HEK293 (cell line): ENCODE measurements at regions not wholly inside any gene's neighbourhood (a gene's known extent, or its start where the extent isn't known, plus 50 kb on each side); places are given as distances from the start of the nearest gene placed in this dataset.

Experiments
- CTCF ChIA-PET: fragments of 350-600 bp; formaldehyde crosslinking; extraction: SDS; loops from one replicate; lab custom pipeline; 2021; ENCODE audit warnings: antibody characterized with exemption; lab: Yijun Ruan, JAX
- POLR2A ChIA-PET: fragments of 300-600 bp; formaldehyde crosslinking; extraction: SDS; loops from one replicate; lab custom pipeline; 2020; ENCODE audit warnings: antibody characterized with exemption, inconsistent platforms; lab: Yijun Ruan, JAX
- H3K27ac ChIP-seq: fragments of 200-500 bp; sonication (Bioruptor generic); 2 replicates; pipeline ENCODE4 v1.5.1; 2014; ENCODE audit warnings: low read depth, low read length, control low read depth, inconsistent platforms; ENCODE audit errors: extremely low read depth
- H3K36me3 ChIP-seq, 2 experiments: fragments of 200-500 bp in 1 of 2; sonication (Bioruptor generic) in 1 of 2; 1 replicate in 1 of 2; 2 replicates in 1 of 2; pipeline ENCODE4 v1.5.1; 2014 to 2017; ENCODE audit warnings: inconsistent platforms in 2 of 2, low read length in 2 of 2; ENCODE audit not compliant: control insufficient read depth in 2 of 2, insufficient read depth in 1 of 2
- H3K4me1 ChIP-seq: fragments of 200-500 bp; sonication (Bioruptor generic); 2 replicates; pipeline ENCODE4 v1.5.1; 2014; ENCODE audit warnings: mild to moderate bottlenecking, low read length, inconsistent platforms; ENCODE audit not compliant: control insufficient read depth, insufficient read depth
- H3K4me3 ChIP-seq: 2 replicates; pipeline ENCODE4 v1.5.1; 2011; ENCODE audit warnings: low read depth, mild to moderate bottlenecking, control low read depth, low read length, moderate library complexity
- H3K9me3 ChIP-seq: fragments of 200-500 bp; sonication (Bioruptor generic); 2 replicates; pipeline ENCODE4 v1.5.1; 2014; ENCODE audit warnings: low read depth, low read length, inconsistent platforms; ENCODE audit not compliant: control insufficient read depth, insufficient read depth
- ELK4 ChIP-seq: IDR thresholded peaks from 2 replicates; pipeline ENCODE4 v1.6.1; 2011; ENCODE audit warnings: mild to moderate bottlenecking, low read depth, low read length, borderline replicate concordance
- HOXD13 ChIP-seq: sonication (generic); formaldehyde crosslinking; IDR thresholded peaks from 2 replicates; pipeline ENCODE4 v1.8.0; 2022; ENCODE audit warnings: missing genetic modification reagents, borderline replicate concordance
- MYNN ChIP-seq: fragments of 450-650 bp; formaldehyde crosslinking; IDR thresholded peaks from 2 replicates; pipeline ENCODE4 v1.5.1; 2016; ENCODE audit warnings: missing biosample characterization, missing genetic modification characterization, borderline replicate concordance
- PRDM1 ChIP-seq: fragments of 450-650 bp; formaldehyde crosslinking; IDR thresholded peaks from 2 replicates; pipeline ENCODE4; 2016; ENCODE audit warnings: missing biosample characterization, missing genetic modification characterization
- PRDM2 ChIP-seq: fragments of 450-650 bp; formaldehyde crosslinking; IDR thresholded peaks from 2 replicates; pipeline ENCODE4 v1.5.1; 2016; ENCODE audit warnings: missing biosample characterization, missing genetic modification characterization, borderline replicate concordance
- SP2 ChIP-seq: fragments of 450-650 bp; formaldehyde crosslinking; IDR thresholded peaks from 2 replicates; pipeline ENCODE4 v1.5.1; 2016; ENCODE audit warnings: missing biosample characterization, missing genetic modification characterization
- WT1 ChIP-seq: fragments of 450-650 bp; formaldehyde crosslinking; IDR thresholded peaks from 2 replicates; pipeline ENCODE4 v1.5.1; 2016; ENCODE audit warnings: missing biosample characterization, missing genetic modification characterization
- ZBTB48 ChIP-seq: fragments of 450-650 bp; formaldehyde crosslinking; IDR thresholded peaks from 2 replicates; pipeline ENCODE4 v1.5.1; 2016; ENCODE audit warnings: missing biosample characterization, missing genetic modification characterization
- ZFHX2 ChIP-seq: fragments of 450-650 bp; formaldehyde crosslinking; conservative IDR thresholded peaks from 2 replicates; pipeline ENCODE4 v1.5.1; 2016; ENCODE audit warnings: missing biosample characterization, missing genetic modification characterization
- ZNF132 ChIP-seq: fragments of 450-650 bp; formaldehyde crosslinking; IDR thresholded peaks from 2 replicates; pipeline ENCODE4 v1.5.1; 2017; ENCODE audit warnings: missing biosample characterization, missing genetic modification characterization, borderline replicate concordance
- ZNF19 ChIP-seq: fragments of 450-650 bp; formaldehyde crosslinking; IDR thresholded peaks from 2 replicates; pipeline ENCODE4; 2016; ENCODE audit warnings: missing biosample characterization, missing genetic modification characterization, low read depth
- ZNF266 ChIP-seq: fragments of 450-650 bp; formaldehyde crosslinking; IDR thresholded peaks from 2 replicates; pipeline ENCODE4 v1.5.1; 2016; ENCODE audit warnings: missing biosample characterization, missing genetic modification characterization, low read depth
- ZNF311 ChIP-seq: fragments of 450-650 bp; formaldehyde crosslinking; IDR thresholded peaks from 2 replicates; pipeline ENCODE4 v1.5.1; 2017; ENCODE audit warnings: missing biosample characterization, missing genetic modification characterization, borderline replicate concordance
- ZNF350 ChIP-seq: fragments of 450-650 bp; formaldehyde crosslinking; IDR thresholded peaks from 2 replicates; pipeline ENCODE4 v1.5.0; 2017; ENCODE audit warnings: missing biosample characterization, mild to moderate bottlenecking, missing genetic modification characterization
- ZNF37A ChIP-seq: fragments of 450-650 bp; IDR thresholded peaks from 2 replicates; pipeline ENCODE4 v1.5.1; 2018; ENCODE audit warnings: missing biosample characterization, missing genetic modification characterization
- ZNF510 ChIP-seq: fragments of 450-650 bp; formaldehyde crosslinking; IDR thresholded peaks from 2 replicates; pipeline ENCODE4 v1.5.1; 2018; ENCODE audit warnings: mild to moderate bottlenecking, missing genetic modification characterization, missing biosample characterization; ENCODE audit not compliant: insufficient replicate concordance
- ZNF514 ChIP-seq: fragments of 450-650 bp; formaldehyde crosslinking; IDR thresholded peaks from 2 replicates; pipeline ENCODE4 v1.5.1; 2016; ENCODE audit warnings: missing biosample characterization, missing genetic modification characterization
- ZNF585B ChIP-seq: fragments of 450-650 bp; formaldehyde crosslinking; IDR thresholded peaks from 2 replicates; pipeline ENCODE4 v1.5.1; 2016; ENCODE audit warnings: missing biosample characterization, missing genetic modification characterization
- ZNF624 ChIP-seq: fragments of 450-650 bp; formaldehyde crosslinking; IDR thresholded peaks from 2 replicates; pipeline ENCODE4 v1.5.1; 2017; ENCODE audit warnings: missing biosample characterization, missing genetic modification characterization
- ZNF837 ChIP-seq: fragments of 450-650 bp; formaldehyde crosslinking; IDR thresholded peaks from 2 replicates; pipeline ENCODE4 v1.5.1; 2016; ENCODE audit warnings: missing biosample characterization, missing genetic modification characterization
- ZNF843 ChIP-seq: fragments of 450-650 bp; formaldehyde crosslinking; IDR thresholded peaks from 2 replicates; pipeline ENCODE4 v1.5.1; 2016; ENCODE audit warnings: missing biosample characterization, missing genetic modification characterization
- TF ChIP-seq, protein P1 (sequence below): fragments of 450-650 bp; IDR thresholded peaks from 2 replicates; pipeline ENCODE4 v1.5.1; 2018; ENCODE audit warnings: missing biosample characterization, mild to moderate bottlenecking, missing genetic modification characterization

DNA sequence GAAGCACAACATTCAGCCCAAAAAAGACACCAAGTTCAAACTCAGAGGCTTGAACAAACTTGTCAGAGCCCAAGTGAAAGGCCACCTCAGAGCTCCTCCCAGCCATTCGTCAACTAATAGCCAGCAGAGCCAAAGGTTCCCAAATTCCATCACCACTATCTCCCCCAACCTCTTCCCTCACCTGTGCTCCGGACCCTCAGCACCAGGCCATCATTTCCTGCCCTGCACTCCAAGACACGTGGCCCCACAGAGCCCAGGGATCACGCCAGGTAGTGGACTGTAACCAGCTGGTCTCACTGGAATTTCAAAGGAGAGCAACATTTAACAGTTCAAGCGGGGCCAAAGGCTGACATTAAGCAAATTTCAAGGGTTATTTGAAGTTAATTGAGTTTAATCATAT, 245.2 kb upstream of the IGF1R start (continued):
- TF ChIP-seq PRDM2 (tag by site-specific recombination) (no peak), WT1 (tag by site-specific recombination) (no peak), MYNN (no peak), ZNF585B (tag by site-specific recombination) (no peak), ZNF350 (no peak), SP2 (tag by site-specific recombination) (no peak), ZNF311 (no peak), PRDM1 (tag by site-specific recombination) (no peak), ELK4 (no peak), ZNF266 (tag by site-specific recombination) (no peak), ZNF19 (tag by site-specific recombination) (no peak), ZNF837 (tag by site-specific recombination) (no peak)
- TF ChIP-seq, all 188 proteins: peak for 0

DNA sequence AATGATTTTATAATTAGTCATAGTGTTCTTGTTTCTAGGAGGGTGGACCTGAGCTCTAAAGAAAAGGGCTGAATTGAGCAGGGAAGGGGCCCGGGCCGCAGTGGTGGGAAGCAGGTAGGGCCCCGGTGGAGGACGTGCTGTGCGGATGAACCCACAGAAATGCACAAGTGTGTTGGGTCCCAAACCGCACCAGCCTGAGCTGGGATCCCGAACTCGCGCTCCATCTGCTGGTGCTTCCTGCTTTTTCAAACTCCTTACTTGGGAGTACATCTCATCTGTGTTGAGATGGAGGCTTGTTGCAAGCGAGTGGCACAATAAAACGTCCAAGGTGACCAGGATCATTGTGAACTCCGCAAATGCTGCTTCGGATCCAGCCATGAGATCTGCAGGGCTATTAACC, 244.8 kb upstream of the IGF1R start:
- CTCF ChIA-PET, result interaction anchor here (0.6 kb wide), 1 partner anchor 25 kb away, joined by 4 read pairs; no protein-coding TSS in a partner anchor
- TF ChIP-seq ZNF132 (tag by site-specific recombination) (no peak), ZBTB48 (tag by site-specific recombination) (no peak), ZNF510 (tag by site-specific recombination) (no peak), ZNF843 (no peak), ZNF624 (tag by site-specific recombination) (no peak), ZNF37A (no peak), HOXD13 (CRISPR knock-in tag) (no peak), ZFHX2 (no peak), ZNF514 (tag by site-specific recombination) (no peak)
- TF ChIP-seq, protein P1, sequence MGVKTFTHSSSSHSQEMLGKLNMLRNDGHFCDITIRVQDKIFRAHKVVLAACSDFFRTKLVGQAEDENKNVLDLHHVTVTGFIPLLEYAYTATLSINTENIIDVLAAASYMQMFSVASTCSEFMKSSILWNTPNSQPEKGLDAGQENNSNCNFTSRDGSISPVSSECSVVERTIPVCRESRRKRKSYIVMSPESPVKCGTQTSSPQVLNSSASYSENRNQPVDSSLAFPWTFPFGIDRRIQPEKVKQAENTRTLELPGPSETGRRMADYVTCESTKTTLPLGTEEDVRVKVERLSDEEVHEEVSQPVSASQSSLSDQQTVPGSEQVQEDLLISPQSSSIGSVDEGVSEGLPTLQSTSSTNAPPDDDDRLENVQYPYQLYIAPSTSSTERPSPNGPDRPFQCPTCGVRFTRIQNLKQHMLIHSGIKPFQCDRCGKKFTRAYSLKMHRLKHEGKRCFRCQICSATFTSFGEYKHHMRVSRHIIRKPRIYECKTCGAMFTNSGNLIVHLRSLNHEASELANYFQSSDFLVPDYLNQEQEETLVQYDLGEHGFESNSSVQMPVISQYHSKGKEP (tag by site-specific recombination), result no peak
- Histone ChIP-seq H3K9me3 (no peaks in the 10 kb centered on the region), H3K4me3 (no peak overlapping the region), H3K27ac (no peak overlapping the region), H3K4me1 (no peaks in the 10 kb centered on the region), H3K36me3 (no peaks in the 10 kb centered on the region)
- POLR2A ChIA-PET, result no interaction called here
